ENCODE measurements at regions not wholly inside any gene's neighbourhood (a gene's known extent, or its start where the extent isn't known, plus 50 kb on each side); places are given as distances from the start of the nearest gene placed in this dataset.
"Not testable (repeated sequence)": the region's sequence is repeated elsewhere in the genome, so short reads cannot be mapped to it uniquely, and the experiment has no call there.

DNA sequence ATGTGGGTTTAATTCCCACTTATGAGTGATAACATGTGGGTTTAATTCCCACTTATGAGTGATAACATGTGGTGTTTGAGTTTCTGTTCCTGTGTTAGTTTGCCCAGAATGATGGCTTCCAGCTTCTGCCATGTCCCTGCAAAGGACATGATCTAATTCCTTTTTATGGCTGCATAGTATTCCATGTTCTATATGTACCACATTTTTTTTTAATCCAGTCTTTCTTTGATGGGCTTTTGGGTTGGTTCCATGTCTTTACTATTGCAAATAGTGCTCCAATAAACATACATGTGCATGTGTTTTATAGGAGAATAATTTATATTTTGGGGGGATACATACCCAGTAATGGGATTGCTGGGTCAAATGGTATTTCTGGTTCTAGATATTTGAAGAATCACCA lies 317.8 kb downstream of the MMUT start:
- H3K4me3 ChIP-seq (ENCODE audit: low read depth, low read length): no peak overlapping the region
- DNase-seq (ENCODE audit: low read depth, low spot score): no peak
- TF ChIP-seq, protein P1, sequence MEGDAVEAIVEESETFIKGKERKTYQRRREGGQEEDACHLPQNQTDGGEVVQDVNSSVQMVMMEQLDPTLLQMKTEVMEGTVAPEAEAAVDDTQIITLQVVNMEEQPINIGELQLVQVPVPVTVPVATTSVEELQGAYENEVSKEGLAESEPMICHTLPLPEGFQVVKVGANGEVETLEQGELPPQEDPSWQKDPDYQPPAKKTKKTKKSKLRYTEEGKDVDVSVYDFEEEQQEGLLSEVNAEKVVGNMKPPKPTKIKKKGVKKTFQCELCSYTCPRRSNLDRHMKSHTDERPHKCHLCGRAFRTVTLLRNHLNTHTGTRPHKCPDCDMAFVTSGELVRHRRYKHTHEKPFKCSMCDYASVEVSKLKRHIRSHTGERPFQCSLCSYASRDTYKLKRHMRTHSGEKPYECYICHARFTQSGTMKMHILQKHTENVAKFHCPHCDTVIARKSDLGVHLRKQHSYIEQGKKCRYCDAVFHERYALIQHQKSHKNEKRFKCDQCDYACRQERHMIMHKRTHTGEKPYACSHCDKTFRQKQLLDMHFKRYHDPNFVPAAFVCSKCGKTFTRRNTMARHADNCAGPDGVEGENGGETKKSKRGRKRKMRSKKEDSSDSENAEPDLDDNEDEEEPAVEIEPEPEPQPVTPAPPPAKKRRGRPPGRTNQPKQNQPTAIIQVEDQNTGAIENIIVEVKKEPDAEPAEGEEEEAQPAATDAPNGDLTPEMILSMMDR (IDR thresholded peaks at IDR 0.05; ENCODE audit: low read depth, low read length): no peak
- in situ Hi-C loops (cut with HindIII; ENCODE audit: low sequenced_read_pairs): no loop called here

DNA sequence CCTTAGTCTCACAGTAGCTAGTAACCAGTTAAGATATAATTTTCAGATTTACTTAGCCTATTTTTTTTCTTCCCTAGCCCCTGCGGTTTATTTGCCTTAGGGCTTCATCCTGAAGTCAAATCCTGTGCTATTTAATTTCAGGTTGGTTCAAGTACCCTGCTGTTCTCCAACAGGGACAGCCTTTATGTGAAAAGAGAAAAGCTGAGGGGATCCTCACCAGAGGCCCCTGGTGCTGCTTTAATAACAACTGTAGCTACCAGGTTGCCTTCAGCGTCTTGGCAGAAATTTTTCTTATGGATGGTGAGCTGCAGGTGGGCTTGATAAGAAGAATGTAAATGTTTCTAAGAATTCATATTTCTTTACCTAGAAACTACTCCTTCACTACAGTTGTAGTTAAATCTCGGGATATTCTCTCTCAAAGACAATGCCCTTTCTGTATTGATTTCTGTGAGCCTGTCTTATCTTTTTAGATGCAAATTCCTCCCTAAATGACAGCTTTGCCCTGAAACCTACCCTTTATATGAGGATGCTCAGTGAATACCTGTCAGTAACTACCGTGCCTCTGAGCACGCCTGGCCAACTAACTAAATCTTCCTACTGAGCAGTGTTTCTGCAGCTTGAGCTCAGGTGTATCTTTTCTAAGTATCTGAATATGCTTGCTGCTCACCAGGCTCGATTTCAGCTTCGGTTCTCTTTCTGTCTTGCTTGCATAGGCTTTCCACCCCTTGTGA lies 320.5 kb downstream of the MMUT start:
- DNase-seq (ENCODE audit: low read depth, low spot score): no peak
- in situ Hi-C loops (cut with HindIII; ENCODE audit: low sequenced_read_pairs): no loop called here
- TF ChIP-seq, protein P1 (IDR thresholded peaks at IDR 0.05; ENCODE audit: low read depth, low read length): no peak
- no peak overlapping the region for H3K4me3 ChIP-seq (ENCODE audit: low read depth, low read length)

DNA sequence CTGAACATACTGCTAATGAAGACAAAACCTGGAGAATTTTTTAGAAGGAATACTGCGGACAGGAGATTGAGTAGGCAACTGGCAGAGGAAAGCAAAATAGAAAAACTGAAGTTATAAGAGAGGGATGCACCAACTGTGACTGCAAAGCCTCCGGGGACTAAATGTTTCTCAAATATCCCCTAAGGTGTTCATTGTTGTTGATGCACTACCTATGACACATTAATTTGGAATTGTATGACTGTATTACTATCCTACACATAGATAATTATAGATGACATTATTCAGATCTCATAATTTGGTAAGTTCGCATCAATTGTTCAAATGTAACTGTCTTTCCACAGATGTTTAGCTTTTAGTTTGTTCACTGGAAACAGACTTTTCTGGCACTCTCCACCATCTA lies 341.1 kb downstream of the MMUT start:
- no peak overlapping the region for H3K4me3 ChIP-seq (ENCODE audit: low read depth, low read length)
- no peak for DNase-seq (ENCODE audit: low read depth, low spot score)
- TF ChIP-seq, protein P1 (IDR thresholded peaks at IDR 0.05; ENCODE audit: low read depth, low read length): no peak
- in situ Hi-C loops (cut with HindIII; ENCODE audit: low sequenced_read_pairs): no loop called here

DNA sequence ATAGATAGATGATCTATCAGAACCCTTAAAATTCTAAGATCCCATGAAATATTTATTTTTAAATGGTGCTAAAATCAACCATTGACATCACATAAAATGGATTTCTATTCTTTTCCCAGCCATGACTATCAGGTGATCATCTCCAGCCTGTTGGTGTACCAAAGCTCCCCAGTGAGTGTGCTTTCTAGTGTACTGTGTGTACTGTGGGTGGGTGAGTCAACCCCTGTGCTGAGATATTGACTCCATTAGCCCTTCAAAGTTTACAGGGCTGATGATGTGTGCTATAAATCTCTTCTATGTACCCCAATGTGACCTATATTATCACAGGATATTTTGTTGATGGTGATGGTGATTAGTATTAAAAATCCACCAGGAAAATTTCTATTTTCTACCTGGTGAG lies 344.6 kb downstream of the MMUT start:
- TF ChIP-seq, protein P1 (IDR thresholded peaks at IDR 0.05; ENCODE audit: low read depth, low read length): no peak
- no peak for DNase-seq (ENCODE audit: low read depth, low spot score)
- in situ Hi-C loops (cut with HindIII; ENCODE audit: low sequenced_read_pairs): no loop called here
- H3K4me3 ChIP-seq (ENCODE audit: low read depth, low read length): no peak overlapping the region

DNA sequence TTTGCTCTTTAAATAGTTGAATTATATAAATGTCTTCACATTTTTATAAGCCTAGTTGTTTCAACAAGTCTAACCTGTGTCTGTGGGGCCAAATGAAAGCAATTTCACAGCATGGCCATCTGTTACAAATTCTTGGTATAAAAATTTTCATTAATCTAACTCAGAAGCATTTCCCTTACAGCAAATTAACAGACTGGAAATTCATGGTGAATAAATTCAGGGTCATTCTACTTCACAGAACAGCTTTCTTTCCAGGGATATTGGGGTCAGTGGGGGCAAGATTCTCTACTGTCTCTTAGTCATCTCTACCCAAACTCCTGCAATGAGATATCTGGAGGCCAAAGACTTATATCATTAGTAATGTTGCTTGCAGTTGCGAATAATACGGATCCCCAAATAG lies 352.1 kb downstream of the MMUT start:
- H3K4me3 ChIP-seq (ENCODE audit: low read depth, low read length): no peak overlapping the region
- in situ Hi-C loops (cut with HindIII; ENCODE audit: low sequenced_read_pairs): no loop called here

DNA sequence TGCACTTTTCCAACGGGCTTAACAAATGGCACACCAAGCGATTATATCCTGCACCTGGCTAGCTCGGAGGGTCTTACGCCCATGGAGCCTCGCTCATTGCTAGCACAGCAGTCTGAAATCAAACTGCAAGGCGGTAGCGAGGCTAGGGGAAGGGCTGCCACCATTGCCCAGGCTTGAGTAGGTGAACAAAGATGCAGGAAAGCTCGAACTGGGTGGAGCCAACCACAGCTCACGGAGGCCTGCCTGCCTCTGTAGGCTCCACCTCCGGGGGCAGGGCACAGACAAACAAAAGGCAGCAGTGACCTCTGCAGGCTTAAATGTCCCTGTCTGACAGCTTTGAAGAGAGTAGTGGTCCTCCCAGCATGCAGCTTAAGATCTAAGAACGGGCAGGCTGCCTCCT lies 365.4 kb downstream of the MMUT start:
- DNase-seq (ENCODE audit: low read depth, low spot score); in situ Hi-C loops (cut with HindIII; ENCODE audit: low sequenced_read_pairs); H3K4me3 ChIP-seq (ENCODE audit: low read depth, low read length): not testable (repeated sequence)

More for the DNA sequence above, 352.1 kb downstream of the MMUT start:
- no peak for DNase-seq (ENCODE audit: low read depth, low spot score)
- TF ChIP-seq, protein P1 (IDR thresholded peaks at IDR 0.05; ENCODE audit: low read depth, low read length): no peak

DNA sequence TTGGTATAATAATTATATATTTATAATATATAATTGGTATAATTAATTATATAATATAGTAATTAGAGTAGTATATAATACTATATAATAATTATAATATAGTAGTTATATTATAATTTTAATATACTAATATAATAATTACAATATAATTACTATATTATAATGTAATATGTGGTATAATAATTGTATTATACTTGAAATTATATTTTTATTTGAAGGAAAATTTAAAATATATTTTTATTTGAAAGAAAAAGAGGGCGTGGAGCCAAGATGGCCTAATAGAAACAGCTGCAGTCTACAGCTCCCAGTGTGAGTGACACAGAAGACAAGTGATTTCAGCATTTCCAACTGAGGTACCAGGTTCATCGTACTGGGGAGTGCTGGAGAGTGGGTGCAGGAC lies 365.9 kb downstream of the MMUT start:
- in situ Hi-C loops (cut with HindIII; ENCODE audit: low sequenced_read_pairs): no loop called here
- no peak overlapping the region for H3K4me3 ChIP-seq (ENCODE audit: low read depth, low read length)
- no peak for DNase-seq (ENCODE audit: low read depth, low spot score)
- TF ChIP-seq, protein P1 (IDR thresholded peaks at IDR 0.05; ENCODE audit: low read depth, low read length): no peak

All from astrocyte of the spinal cord (primary cell).